IMR-90 (cell line): ENCODE measurements at regions not wholly inside any gene's neighbourhood (a gene's known extent, or its start where the extent isn't known, plus 50 kb on each side); places are given as distances from the start of the nearest gene placed in this dataset.

Experiments used
- CEBPB ChIP-seq: IDR thresholded peaks from 2 replicates; pipeline ENCODE4 v1.6.1; 2012; ENCODE audit warnings: low read depth, low read length, improper control_type of control experiment
- CHD1 ChIP-seq: IDR thresholded peaks from 2 replicates; pipeline ENCODE4 v1.6.1; 2012; ENCODE audit warnings: low read depth, low read length, improper control_type of control experiment
- CTCF ChIP-seq: conservative IDR thresholded peaks from 2 replicates; pipeline ENCODE4 v1.5.1; 2012; ENCODE audit warnings: mild to moderate bottlenecking, low read depth, low read length, improper control_type of control experiment
- FOS ChIP-seq: fragments of 150-350 bp; IDR thresholded peaks from 2 replicates; pipeline ENCODE4 v1.6.1; 2016; ENCODE audit warnings: low read depth, low read length
- MAZ ChIP-seq: IDR thresholded peaks from 2 replicates; pipeline ENCODE4 v1.6.1; 2012; ENCODE audit warnings: low read depth, mild to moderate bottlenecking, low read length, improper control_type of control experiment, moderate library complexity, borderline replicate concordance
- MXI1 ChIP-seq: IDR thresholded peaks from 2 replicates; pipeline ENCODE4 v1.6.1; 2012; ENCODE audit warnings: low read depth, mild to moderate bottlenecking, low read length, moderate library complexity, borderline replicate concordance
- POLR2A ChIP-seq: IDR thresholded peaks from 2 replicates; pipeline ENCODE4 v1.6.1; 2012; ENCODE audit warnings: mild to moderate bottlenecking, low read depth, low read length
- RAD21 ChIP-seq: IDR thresholded peaks from 2 replicates; pipeline ENCODE4 v1.6.1; 2012; ENCODE audit warnings: low read length, improper control_type of control experiment
- RCOR1 ChIP-seq: IDR thresholded peaks from 2 replicates; pipeline ENCODE4 v1.6.1; 2012; ENCODE audit warnings: mild to moderate bottlenecking, low read length, improper control_type of control experiment; ENCODE audit not compliant: insufficient replicate concordance

- TF ChIP-seq CTCF (no peak), CHD1 (no peak), CEBPB (no peak), POLR2A (no peak), RCOR1 (no peak), FOS (no peak), RAD21 (no peak), MAZ (no peak), MXI1 (no peak)
These were observed 768.9 kb upstream of the CDH7 start for GRCh38 chr18:64981915-64982314.
